ENCODE measurements at regions not wholly inside any gene's neighbourhood (a gene's known extent, or its start where the extent isn't known, plus 50 kb on each side); places are given as distances from the start of the nearest gene placed in this dataset.
"Not testable (repeated sequence)": the region's sequence is repeated elsewhere in the genome, so short reads cannot be mapped to it uniquely, and the experiment has no call there.

DNA sequence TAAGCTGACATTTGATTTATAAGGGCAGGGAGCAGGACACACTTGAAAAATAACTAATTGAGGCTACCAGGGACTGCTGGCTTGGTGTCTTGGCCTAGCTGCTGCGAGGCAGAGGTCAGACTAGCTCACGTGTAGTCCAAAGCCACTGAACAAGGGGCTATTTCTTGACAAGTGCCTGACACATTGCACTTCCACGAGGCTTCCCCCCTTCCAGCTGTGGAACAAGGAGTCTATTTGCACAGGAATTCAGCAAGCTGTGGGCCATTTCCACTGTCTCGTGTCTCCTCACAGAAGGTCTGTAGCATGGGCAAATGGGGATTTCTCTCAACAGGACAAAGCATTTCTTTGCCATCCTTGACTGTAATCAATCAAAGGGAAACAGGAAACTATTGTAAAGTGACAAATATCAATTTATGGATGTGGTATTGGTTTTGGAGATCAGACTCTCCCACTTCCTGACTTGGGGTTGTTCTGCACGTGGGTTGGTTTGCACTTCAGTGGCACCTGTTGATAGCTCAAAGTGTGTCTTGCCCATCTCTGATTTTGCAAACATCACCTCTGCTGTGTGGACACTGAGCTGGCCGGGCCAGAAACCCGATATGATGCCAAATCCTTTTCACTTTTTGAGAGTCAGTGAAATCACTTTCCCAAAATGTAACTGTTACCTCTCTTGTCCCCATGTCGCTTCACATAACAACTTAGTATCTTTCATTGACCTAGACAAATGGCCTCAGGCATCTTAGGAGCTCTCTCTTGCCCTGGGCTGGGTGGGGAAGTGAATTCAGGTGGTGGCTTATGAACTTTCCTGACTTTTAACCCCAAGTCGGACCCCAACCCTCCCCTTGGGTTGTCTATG is 107.4 kb upstream of the MAMLD1 start:
- no peak for DNase-seq

DNA sequence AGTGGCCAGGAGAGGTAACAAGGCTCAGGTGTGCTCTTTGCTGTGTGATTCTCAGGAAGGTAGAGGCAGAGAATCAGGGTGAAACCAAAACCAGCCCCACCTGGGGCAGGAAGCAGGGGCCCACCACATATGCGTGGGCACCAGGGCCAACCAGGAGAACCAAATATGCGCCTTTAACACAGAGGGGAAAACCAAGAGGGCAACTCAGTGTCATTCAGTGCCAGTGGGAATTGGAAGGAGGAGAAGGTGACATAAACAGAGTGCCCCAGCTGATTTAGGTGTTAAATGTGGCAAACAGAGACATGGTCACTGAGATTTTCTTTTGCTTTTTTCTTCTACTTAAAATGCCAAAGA is 106.8 kb upstream of the MAMLD1 start:
- no peak for DNase-seq

DNA sequence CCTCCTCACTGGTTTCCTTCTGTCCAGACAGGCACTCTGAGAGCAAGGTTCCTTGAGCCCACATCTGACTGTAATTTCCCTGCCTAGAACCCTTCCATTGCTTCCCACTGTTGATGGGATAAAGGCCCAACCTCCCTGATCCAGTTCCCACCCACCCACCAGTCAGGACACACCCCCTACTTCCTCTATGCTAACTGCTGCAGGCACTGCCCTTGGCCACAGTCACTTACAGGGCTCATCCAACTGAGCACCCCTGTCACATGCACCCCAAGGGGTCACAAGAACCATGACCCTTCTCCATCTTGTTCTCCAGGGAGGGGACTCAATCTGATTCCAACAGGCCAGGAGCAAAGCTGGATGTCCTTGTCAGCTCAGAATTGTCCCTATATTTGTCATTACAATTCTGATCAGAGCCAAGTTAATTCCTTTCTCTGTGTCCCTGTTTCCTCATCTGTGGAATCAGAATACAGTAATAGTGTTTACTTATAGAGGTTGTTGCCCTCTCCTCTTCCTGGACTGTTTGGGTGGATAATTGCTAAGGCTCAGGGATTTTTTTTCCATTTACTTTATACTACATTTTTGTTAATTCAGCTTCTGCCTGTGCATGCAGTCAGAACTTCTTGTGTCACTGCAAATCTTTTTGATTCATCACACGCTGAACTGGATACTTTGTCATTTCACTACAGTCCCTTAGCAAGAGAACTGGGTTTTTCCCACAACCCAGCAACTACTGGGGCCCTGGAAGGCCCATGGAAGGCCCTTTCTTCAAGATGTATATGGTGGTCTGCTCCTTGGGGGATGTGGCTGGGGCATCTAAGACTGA is 105.6 kb upstream of the MAMLD1 start:
- DNase-seq, result no peak

DNA sequence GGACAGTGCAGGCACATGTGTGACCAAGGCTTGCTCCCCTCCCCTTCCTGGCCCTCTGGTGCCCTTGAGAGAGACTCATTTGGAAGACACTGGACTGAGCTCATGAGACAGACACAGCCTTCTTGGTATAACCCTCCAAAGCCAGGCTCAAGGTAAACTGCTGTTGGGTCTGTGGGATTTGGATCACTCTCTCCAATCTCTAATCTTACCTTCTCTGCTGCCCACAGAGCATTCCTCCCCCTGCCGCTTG is 105.0 kb upstream of the MAMLD1 start:
- no peak for DNase-seq

DNA sequence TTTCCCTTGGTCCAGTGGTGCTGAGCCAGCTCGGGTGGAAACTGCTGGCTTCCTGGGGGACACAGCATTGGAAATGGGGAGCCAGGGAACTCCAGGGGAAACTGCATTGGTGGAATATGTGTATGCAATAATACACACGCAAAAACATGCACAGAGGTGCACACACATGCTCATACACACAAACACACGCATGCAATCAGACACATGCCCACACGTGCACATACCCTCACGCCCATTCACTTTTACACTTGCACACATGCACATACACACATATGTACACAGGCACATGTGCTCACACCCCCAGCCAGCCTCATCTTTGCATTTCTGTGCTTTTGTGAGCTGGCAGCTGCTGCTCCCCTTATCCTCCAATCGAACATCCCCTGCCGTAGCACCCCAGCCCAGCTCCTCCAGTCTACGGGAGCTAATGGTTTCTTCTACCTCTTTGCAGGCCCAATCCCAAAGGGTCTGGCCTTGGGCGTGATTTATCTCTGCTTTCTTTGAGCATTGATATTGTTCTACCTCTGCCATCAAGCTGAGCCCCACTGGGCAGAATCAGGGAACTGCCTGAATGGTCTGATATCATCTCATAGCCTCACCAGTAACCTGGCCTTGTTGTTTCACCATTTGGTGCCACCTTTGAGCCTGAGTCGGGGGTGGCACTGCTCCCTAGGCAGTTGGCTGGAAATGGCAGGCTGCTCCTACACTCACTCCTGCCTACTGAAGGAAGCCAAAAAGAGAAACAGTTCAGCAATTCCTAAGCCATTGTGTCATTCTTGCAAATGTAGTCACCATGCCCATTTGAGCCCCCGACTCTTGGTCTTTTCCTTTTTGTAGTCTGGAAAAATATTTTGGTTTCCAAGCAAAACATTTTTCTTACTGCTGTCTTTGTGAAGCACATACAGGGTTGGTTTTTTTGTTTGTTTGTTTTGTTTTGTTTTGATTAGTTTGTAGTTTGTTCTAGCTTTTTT is 104.4 kb upstream of the MAMLD1 start:
- peak; percentile 61 for DNase-seq

DNA sequence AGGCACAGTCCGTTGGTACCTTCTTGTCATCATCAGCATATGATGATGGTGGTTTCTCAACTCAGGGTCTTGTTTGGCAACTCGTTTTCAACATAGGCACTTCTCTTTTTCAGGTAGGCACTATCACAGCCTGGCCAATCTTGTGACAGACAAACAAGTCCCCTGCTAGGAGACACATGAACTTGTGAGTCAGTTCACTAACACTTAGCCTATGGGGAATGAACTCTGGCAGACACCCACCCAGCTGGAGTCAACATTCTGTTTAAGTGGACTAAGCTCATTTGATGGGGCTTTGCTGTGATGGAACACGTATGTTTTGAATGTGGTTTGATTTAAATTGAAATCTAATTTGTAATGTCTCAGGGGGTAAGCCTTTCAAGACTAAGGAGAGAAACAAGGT is 100.7 kb upstream of the MAMLD1 start:
- no peak for DNase-seq

DNA sequence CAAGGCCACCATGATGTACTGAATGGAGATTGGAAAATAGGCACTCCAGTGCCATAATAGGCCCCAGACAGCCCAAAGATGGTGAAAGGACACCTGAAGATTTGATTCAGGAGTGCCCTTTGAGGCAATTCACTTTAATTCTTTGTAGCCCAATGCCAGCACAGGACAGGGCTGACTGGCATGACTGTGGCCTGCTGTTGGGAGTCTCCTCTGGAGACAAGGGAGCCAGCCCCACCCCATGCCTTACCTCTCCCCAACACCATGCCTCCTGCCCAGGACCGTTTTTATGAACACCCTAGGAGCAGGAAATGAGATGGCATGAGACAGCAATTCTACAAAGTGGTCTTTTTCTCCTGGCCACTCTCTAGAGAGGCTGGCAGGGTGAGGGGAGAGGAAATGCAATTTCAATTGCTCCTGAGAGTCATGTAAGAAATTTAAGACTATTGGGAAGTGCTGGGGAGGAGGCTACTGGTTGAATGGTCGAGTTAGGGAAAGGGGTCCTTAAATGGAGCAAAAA is 94.2 kb upstream of the MAMLD1 start:
- DNase-seq, result no peak

DNA sequence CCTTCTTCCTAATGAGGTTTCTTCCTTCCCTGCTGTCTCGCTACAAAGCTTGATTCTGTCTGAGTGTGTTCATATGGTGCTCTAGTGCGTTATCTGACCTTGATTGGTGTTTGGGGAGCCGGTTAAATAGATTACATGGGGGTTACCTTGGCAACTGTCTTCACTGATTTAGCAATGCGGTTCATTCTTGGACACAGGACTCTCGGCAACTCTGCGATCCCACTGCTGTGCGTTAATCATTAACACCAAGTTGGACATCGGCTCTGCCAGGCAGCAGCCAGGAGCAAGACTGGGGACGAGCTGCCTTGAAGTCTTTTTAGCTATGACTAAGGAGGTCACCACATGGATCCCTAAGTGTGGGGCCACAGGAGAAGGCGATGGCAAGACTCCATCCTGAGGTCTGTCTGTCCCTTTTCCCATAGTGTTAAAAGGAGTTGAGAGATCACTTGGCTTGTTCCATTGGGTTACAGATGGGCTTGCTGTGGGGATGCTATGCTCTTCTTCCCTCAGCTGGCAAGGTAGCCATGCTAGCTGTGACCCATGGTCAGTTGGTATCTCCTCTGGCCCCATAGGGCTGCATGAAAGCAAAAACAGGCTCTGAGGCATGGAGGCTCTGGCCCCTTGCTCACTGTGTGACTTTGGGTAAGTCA is 93.4 kb upstream of the MAMLD1 start:
- no peak for DNase-seq

DNA sequence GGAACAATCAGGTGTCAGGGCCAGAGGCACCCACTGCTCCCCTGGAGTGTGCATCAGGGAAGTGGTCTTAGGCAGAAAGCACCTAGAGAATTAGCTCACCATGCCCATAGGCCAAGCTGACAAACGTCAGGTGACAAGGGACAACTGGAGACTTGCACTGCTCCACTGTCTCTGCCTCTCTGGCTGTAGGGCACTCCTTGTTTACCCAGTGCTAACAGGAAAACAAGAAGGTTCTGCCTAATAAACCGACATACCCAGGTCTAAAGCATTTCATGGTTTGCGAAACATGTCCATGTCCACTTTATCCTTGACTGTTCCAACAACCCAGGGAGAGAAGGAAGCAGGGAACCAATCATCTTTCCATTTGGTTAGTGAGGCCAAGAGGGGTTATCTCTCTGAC is 92.5 kb upstream of the MAMLD1 start:
- DNase-seq, result no peak

DNA sequence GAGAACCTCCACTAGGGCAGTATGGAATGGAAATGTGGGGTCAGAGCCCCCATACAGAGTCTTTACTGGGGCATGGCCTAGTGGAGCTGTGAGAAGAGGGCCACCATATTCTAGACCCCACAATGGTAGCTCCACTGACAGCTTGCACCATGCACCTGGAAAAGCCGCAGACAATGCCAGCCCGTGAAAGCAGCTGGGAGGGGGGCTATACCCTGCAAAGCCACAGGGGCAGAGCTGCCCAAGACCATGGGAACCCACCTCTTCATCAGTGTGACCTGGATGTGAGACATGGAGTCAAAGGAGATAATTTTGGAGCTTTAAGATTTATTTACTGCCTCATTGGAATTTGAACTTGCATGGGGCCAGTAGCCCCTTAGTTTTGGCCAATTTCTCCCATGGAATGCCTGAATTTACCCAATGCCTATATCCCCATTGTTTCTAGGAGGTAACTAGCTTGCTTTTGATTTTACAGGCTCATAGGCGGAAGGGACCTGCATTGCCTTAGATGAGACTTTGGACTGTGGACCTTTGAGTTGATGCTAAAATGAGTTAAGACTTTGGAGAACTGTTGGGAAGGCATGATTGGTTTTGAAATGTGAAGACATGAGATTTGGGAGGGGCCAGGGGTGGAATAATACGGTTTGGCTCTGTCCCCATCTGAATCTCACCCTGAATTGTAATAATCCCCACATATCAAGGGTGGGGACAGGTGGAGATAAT is 89.4 kb upstream of the MAMLD1 start:
- not testable (repeated sequence) for DNase-seq

DNA sequence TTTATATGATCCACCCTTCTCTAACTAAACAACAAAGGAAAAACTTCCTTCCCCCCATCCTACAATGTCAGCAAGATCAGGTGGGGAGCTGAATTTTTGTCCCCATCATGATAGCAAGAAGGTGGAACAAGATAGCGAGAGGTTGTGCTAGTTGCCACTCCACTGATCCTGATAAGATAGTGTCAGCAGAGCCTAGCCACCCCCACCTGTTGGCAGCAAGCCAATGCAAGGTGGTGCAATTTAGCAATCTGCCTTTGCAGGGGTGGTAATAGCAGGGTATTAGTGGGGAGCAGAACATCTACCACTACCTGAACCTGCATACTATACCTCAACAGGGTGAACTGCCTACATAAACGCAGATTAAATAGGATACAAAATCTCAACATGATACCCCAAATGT is 80.2 kb upstream of the MAMLD1 start:
- no peak for DNase-seq

DNA sequence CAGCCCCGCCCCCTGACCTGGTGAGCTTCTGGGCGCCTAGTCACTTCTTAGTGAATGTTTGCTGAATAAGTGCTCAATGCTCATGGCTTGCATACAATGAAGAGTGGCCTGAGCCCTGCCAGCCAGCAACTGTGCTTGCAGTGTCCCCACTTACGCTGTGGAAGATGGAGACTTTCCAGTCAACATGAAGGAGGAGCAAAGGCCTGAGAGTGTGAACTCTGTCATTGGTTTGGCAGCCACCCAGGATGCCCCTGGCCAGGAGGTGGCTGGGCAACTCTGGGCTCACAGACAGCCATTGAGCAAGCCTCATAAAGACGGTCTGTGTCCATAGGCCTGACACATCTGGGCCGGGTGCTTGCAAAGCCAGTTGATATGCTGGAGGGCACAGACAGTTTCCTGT is 72.1 kb upstream of the MAMLD1 start:
- no peak for DNase-seq

DNA sequence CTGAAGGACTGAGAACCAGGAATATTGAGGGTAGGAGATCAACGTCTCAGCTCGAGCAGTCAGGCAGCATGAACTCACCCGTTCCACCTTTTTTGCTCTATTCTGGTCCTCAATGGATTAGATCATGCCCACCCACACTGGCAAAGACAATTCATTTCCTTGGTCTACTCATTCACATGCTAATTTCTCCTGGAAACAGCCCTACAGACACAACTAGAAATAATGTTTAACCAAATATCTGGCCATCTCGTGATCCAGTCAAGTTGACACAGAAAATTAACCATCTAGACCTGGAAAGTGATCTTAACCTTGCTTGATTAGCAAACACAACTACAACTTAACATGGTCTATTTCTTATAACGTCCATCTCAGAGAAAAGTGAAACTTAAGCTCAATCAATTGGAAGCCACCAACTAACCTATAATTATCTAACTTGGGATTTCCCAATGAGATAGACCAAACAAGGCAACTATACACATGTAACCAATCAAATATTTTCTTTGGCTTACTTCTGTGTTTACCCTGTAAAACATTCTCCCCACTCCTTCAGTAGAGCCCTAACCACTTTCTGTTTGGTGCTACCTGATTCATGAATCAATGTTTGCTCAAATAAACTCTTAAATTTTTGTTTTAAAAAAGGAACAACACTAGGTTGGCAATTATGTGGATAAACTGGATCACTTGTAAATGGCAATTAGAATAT is 69.7 kb upstream of the MAMLD1 start:
- no peak for DNase-seq

DNA sequence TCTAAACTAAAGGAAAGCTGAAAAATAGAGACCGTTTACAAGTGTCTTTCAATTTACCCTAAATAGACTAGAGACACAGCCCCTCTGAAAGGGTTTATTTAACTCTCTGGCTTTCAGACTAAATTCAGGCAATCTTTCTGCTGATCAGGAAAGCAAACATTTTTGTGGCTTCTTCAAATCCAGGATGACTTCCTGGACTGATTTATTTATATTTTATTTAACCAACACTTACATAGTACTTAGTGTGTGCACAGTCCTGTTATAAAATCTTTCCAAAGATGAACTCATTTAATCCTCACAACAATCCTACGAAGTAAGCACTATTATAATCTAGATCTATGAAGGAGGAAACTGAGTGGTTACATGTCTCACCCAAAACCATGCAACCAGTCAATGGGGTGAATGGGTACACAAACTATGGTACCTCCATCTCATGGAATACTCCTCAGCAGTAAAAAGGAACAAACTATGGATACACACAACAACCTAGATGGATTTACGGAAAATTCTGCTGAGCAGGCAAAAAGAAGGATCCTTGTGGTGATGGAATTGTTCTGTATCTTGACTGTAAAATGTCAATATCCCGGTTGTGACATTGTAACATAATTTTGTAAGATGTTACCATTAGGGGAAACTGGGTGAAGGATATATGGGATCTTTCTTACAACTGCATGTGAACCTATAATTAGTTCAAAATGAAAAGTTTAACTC is 64.1 kb upstream of the MAMLD1 start:
- peak; percentile 32 for DNase-seq

DNA sequence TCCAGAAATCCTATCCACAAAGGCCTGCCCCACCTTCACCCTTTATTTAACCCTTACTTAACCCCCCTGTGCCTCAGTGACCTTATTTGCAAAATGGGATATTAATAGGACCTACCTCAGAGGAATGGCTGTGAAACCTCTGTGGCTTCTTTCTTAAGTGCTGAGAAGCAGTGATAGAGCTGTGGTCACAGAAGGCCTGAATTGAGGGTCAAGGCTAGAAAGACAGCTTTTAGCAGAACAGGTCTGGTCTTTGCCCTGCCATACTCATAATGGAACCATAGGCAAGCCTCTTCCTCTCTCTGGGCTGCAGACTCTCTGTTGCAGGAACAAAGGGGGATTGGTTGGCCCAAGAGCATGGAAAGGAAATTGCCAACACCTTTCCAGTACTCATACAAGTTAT is 63.5 kb upstream of the MAMLD1 start:
- no peak for DNase-seq

DNA sequence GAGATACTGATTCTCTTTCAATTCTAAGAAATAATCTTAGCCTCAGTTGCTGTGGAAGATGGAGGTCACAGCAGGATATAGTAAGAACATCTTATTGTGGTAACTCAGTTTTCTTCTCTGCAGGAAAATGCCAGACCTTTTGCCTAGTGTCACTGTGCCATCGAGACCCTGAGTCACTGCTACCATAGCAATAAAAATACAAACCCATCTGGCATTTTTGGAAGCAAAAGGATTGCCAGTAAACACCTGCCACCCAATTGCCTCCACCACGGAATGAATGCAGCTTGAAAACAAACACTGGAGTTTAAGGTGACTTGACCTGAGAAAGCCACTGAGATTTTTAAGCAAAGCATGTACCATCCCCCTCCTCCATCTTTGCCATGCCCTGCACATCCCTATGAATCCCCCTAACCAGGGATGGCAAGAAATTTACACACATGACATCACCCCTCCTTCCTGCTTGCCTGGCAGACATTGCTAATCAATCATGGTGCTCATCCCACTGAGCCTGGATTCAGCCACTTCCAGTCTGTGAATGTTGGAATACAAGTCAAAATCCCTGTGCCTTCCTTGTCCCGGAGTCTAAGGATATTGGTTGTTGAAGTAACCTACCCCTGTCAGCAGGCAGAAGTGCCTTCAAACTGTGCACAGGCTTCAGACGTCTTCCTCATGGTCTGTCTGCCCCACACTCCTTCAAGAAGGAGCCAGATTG is 59.6 kb upstream of the MAMLD1 start:
- no peak for DNase-seq

DNA sequence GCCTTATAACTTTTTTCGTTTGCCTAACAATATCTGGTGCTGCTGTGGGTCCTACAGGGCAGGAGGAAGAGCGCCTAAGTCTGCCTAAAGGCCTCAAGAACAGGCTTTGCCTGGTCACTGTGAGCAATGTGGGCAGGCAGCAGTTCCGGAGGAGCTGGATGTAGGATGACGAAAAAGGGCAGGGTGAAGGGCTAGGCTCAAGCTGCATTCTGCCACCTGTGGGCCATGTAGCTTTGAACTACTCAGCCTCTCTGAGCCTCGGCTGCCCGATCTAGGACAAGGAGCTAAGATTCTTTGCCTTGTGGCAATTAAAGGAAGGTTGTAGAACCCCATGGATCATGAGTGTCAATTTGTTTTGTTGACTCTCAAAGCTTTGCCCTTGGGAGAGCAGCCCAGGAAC is 57.1 kb upstream of the MAMLD1 start:
- no peak for DNase-seq

DNA sequence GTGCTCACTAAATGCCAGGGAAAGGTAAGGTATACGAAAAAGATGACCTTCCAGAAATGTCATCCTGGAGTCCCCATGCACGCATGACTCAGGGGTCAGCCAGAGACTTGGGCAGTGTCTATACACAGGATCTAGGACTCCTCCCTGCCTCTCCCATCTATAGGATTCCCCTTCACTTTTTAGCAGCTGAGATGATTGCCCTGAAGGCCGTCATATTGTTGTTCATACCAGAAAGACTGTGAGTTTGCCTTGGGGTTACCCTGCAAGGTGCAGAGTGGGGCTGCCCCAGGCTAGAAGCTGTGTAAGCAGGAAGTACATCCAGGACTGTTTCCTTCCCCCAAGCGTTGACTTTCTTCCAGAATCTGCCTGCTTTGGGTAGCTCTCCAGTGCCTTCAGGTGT is 55.1 kb upstream of the MAMLD1 start:
- DNase-seq, result no peak

DNA sequence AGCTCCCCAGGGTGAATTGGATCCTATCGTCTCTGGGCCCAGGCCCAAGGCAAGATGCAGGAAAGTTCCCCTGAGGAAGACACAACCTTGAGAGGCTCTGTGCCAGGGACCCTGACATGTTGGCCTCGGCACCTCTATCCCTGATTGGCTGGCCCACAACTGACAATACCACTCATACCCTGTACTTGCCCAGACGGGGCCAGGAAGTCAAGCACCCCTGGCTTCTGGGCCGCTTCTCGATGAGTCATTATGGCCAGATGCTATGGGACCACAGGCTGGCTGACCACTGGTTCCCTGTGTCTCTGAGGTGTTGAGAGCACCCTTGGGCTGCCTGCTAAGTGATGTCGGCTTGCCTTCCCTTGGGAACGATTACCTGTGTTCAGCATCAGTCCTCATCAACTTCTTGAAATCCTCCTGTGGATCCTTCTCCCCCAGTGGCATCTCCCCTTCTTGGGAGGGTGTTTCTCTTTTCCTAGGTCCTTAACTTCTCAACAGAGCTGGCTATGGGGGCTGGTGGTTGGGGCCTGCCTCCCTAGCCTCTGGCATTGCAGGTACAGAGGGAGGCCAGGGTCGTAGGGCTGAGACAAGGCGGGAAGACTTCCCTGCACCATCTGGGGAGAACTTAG is 54.5 kb upstream of the MAMLD1 start:
- DNase-seq, result no peak

DNA sequence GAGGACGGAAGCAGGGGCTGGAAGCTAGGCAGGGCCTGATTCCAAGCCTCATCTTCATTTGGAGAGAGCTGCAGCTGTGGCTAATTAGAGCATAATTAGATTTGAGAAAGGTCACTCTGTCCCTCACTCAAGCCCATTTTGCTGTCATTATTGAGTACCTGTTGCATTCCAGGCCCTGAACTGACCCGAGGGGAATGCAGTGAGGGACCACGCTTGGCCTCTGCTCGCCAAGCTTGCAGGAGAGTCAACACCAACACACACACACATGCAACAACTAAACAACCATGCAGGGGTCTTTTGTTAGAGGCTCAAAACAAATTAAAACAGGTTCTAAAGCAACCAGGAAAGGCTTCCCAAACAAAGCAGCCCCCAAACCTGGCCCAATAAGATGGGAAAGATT is 52.7 kb upstream of the MAMLD1 start:
- DNase-seq, result no peak

Measured in fibroblast of skin of right biceps (primary cell).